Hematopoietic multipotent progenitor cell treated with erythropoietin and hydrocortisone succinate and interleukin-3 and kit ligand, for 8 days (in vitro differentiated cells): ENCODE measurements at regions not wholly inside any gene's neighbourhood (a gene's known extent, or its start where the extent isn't known, plus 50 kb on each side); places are given as distances from the start of the nearest gene placed in this dataset.
"Not testable (repeated sequence)": the region's sequence is repeated elsewhere in the genome, so short reads cannot be mapped to it uniquely, and the experiment has no call there.

Source experiments
- DNase-seq: peaks from one replicate; pipeline ENCODE4 v3.0.0-alpha.2; 2015

DNA sequence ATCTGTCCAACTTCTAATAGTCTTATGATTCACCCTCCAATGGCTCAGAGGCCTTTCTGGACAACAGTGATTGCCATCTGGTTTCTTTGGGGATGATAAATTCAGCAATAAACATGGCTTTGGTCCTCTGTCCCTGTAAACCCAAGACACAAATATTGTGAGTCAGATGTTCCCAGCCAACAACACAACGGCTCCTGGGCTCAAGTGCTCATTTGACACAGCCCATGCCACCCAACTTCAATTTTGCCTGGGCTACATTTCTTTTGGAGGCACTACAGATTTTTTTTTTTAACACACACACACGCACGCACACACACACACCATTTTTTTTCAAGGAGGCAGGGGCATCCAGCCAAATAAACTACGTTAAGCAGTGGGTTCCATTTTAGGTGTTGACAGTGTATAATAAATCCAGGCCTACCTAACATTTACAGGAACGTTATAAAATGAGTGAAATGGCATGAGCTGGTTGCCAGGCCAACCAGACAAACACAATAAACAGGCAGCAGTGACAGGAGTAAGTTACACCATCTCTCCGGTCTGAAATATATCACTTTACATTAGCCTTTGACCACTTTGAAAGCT is 939.9 kb upstream of the SOX9 start:
- no peak for DNase-seq

GRCh38 chr17:71183066-71183660 is 937.7 kb upstream of the SOX9 start:
- DNase-seq: no peak

DNA sequence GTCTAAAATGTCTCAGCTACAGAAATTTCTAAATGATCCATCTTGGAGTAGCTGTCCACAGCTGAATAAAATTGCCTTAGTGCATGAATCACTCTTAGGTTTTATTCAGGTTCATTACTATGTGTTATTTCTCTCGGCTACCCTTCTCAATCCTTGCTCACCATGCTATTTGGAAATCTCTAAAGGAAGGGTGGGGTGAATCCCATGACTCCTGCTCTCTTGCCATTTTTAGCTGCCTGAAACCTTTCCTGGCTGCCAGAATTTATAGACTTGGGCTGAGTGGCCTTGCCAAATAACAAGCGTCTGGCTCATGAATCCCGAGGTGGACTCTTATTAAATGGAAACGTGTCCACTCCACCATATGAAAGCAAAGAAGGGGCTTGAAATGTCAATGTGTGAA is 936.1 kb upstream of the SOX9 start:
- no peak for DNase-seq

DNA sequence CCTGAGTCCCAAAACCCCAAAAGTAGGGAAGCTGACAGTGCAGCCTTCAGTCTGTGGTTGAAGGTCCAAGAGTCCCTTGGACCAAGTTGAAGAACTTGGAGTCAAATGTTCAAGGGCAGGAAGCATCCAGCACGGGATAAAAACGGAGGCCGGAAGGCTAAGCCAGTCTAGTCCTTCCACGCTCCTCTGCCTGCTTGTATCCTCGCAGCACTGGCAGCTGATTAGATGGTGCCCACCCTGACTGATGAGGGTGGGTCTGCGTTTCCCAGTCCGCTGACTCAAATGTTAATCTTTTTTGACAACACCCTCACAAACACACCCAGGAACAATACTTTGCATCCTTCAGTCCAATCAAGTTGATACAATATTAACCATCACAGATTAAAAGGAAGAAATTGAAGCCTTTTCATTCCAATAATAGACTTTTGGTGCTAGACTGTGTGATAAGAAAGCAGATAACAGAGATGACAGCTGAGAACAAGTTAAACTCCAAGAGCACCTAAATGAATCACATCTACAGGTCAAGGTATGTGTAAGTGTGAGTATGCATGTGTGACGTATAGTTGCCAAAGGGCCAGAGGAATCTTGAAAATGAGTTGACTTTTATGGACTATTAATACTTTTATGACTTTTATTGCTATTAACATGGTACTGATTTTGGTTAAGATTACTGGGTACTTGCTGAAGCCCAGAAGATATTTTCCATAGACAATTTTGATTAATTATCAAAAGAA is 933.5 kb upstream of the SOX9 start:
- no peak for DNase-seq

DNA sequence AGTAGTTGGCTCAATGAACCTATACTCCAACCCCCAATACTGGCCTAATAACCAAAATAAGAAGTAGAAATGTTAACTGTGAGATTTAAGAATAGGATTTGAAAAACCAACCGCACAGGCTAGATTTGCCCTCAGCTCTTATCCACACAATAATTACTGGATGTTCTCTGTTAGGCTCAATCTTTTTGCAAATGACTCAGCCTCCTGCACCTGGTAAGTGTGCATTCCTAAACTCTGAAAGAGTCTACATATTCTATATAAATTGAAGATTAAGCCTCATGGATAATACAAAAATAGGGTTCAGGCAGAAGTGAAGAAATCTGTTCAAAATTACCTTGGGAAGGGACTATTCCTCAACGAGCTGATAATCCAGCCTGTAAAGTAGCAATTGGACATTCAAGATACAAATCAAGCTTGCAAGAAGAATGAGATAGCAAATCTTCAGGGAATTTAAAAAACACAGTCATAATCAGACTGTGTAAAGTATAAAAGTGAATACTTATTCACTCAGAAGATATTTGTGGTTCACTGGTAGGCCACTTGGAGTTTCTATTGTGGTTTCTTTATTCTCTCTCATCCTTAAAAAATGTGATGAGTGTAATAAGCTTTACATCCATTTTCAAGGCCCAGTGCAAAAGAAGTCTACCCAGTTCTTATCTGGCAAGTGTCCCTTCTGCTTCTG is 931.9 kb upstream of the SOX9 start:
- no peak for DNase-seq

DNA sequence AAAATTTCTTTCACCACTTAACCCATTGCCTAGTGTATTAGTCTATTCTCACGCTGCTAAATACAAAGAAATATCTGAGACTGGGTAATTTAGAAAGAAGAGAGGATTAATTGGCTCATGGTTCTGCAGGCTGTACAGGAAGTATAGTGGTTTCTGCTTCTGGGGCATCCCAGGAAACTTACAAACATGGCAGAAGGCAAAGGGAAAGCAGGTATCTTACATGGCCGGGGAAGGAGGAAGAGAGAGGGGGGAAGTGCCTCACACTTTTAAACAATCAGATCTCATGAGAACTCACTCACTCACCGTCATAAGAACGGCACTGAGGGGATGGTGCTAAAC is 931.4 kb upstream of the SOX9 start:
- no peak for DNase-seq

DNA sequence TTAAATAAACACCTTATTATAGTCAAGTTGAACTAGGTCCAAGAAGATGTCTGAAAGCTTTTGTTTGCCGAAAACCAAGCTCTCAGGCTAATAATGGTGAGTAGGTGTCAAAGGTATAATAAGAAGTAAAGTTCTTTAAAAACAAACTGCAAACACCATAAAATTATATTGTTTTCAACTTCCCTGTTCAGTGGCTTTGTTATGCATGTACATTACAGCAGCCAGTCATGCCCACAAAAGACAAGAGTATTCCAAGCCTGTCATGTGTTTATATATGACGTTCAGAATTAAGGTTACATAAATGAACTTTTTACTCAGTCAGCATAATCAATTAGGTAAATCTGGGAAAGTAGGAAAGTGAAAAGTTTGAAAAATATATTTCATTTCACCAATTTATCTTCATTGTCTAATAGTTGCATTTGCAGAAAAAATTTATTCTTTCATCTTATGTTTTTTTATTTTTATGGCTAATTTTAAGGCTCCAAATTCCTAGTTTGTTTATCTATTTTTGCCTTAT is 928.7 kb upstream of the SOX9 start:
- DNase-seq: no peak

- DNase-seq: no peak
Observed at GRCh38 chr17:71192848-71193247, 928.0 kb upstream of the SOX9 start.

DNA sequence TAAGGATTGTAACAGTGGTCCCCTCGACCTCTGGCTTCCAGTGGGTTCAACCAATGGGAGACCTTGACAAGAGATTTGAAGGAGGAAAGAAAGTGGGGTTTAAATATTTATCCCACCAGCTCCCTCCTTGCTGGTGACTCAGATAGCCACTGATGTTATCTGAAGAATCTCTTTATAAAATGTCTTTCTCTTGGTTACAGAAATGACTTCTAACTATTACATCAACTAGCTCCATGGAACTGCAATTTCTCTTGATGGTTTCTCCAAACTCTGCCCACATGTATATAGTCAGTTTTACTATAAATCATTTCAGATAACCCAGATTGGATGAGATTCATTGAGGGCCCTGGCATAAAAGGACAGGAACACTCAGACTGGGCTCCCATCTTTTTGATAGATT is 920.2 kb upstream of the SOX9 start:
- no peak for DNase-seq

DNA sequence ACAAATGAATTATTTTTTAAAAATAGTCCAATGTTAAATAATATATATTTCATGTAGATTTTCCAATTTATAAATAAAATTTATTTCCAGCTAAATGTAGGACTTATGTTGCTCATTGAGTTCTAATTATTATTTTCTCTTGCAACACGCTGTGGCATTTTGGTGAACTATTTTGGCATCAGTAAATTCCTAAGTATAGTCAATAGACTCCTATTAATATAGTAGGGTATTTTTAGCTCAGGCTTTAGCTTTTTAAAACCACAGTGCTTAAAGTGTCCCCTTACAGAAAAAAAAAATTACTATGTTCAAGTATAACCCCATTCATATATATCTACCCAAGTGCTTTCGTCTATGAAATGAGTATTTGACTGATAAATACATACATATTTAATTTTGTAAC is 919.2 kb upstream of the SOX9 start:
- DNase-seq: no peak

DNA sequence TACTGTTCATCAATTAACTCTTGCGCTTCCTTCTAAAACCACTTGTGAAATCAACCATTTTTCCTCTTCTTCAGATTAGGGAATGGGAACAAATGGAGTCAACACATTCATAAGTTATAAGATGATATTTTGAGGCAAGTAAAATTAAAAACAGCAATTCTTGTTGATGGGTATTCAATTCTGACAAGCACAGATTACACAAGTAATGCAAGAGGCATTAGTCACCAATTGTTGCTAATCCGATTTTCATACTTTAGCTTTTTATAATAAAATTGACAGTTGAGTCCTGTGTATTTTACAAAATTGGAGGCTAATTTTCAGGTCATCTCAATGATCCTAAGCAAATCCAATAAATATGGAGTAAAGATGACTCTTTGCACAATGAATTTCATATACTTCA is 918.4 kb upstream of the SOX9 start:
- DNase-seq: no peak

DNA sequence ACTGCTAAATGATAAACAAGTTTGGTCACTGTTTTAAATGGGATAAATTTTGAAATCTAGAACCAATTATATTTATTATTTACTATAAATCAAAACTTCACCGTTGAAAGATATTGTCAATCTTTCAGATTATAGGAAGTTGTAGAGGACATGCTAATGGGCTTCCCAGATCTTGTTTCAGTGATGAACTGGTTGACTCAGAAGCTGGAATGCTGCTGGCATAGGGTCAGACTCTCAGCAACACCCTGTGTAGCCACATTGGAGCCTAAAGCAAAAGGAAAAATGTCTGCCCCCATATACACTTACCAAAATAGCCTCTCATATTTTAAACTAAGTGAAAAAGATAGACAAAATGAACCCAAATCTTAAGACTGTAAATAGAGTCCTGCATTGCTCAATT is 916.9 kb upstream of the SOX9 start:
- no peak for DNase-seq

- DNase-seq: not testable (repeated sequence)
Observed at GRCh38 chr17:71205951-71206350, 914.9 kb upstream of the SOX9 start.

DNA sequence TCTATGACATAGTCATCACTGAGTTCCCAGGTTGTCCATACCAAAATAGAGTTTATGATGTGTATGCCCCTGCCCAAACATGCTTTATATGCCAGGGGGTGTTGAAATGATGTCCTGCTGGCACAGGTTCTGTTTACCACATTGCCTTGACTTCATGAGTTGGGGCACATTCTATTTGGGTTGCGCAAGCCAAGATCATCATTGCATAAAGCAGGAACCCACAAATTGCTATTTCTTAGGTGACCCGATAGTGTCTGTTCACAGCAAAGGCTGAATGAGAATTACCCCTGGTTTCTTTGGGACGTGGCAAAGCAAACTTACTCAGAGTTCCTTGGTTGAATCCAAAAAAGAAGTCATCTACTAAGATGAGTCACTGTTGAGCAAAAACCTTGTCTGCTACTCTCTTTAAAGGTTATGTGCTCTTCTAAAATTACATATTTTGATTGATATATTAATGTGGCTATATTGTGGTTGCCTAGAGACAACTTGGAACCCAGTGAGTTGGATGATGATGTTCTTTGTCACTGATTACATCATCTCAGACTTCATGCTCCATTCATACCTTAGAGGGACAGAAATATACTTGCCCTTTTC is 912.6 kb upstream of the SOX9 start:
- DNase-seq: no peak

- no peak for DNase-seq
Observed at GRCh38 chr17:71213936-71214335, 906.9 kb upstream of the SOX9 start.

DNA sequence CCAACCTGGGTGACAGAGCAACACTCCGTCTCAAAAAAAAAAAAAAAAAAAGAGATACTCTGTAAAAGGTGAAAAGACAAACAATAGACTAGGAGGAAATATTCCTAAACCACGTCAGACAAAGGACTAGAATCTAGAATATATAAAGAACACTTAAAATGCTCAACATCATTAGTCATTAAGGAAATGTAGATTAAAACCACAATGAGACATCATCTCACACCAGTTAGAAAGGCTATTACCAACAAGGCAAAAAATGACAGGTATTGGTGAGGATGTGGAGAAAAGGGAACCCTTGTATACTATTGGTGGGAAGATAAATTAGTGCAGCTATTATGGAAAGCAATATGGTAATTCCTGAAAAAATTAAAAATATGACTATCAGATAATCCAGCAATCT is 903.1 kb upstream of the SOX9 start:
- no peak for DNase-seq

- DNase-seq: no peak
Observed at GRCh38 chr17:71224824-71225575, 895.8 kb upstream of the SOX9 start.

DNA sequence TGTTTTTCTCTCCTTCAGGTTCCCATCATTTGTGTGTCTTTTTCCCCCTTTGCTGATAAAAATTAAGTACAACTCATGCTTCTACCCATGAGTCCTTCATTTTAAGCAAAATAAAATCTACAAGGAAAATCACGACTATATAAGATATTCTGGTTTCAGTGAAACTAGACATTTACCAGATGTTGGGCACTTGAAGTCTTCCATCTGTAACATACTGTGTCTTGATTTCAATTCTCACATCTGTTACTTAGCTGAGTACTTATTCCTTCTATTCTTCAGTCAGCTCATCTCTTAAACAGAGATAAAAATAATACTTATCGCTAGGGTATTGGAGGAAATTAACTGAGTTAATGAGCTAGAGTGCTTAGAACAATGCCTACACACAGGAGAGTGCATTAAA is 893.0 kb upstream of the SOX9 start:
- no peak for DNase-seq

- no peak for DNase-seq
Observed at GRCh38 chr17:71229070-71229469, 891.8 kb upstream of the SOX9 start.

DNA sequence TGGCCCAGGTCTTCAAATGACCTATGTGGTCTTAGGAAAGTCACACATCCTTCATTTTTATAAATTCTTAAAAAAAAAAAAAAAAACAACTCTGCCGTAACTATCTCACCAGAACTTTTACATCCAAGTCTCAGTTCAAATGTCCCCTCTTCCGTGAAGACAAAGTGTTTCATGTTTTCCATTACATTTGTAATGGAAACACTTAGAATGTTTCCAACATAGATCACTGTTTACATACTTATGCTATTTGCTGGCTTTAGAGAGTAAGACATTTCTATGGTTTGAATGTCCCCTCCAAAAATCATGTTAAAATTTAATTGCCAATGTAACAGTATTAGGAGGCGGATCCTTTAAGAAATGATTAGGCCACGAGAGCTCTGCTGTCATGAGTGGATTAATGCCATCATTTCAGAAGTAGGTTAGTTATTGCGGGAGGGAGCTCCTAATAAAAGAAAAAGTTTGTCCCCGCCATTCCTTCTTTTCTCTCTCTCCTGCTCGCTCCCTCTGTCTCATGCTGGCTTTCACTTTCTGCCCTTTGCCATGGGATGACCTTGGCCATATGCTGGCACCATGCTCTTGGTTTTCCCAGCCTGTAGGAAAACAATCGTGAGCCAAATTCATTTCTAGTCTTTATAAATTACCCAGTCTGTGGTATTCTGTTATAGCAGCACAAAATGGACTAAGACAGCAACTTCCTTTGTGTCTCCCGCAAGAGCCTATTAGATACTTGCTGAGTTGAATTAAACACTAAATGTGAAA is 887.8 kb upstream of the SOX9 start:
- DNase-seq: no peak

- no peak for DNase-seq
Observed at GRCh38 chr17:71234349-71234748, 886.5 kb upstream of the SOX9 start.
